Gastrocnemius medialis (tissue), 4 donors: ENCODE measurements at regions not wholly inside any gene's neighbourhood (a gene's known extent, or its start where the extent isn't known, plus 50 kb on each side); places are given as distances from the start of the nearest gene placed in this dataset.

Experiments
- CTCF ChIP-seq, 5 experiments: fragments of 450-650 bp in 3 of 5; fragments of 200-600 bp in 2 of 5; sonication (generic) in 2 of 5; IDR thresholded peaks in 4 of 5; conservative IDR thresholded peaks in 1 of 5; 1 replicate in 4 of 5; 2 replicates in 1 of 5; pipeline ENCODE4 v1.5.1; 2016 to 2019; ENCODE audit warnings: antibody characterized with exemption in 5 of 5, mild to moderate bottlenecking in 3 of 5, moderate library complexity in 3 of 5
- POLR2A ChIP-seq, 2 donors: fragments of 450-650 bp; IDR thresholded peaks; one replicate each; pipeline ENCODE4 v1.6.1; 2017; ENCODE audit warnings: antibody characterized with exemption in 2 of 2, mild to moderate bottlenecking in 2 of 2, moderate library complexity in 2 of 2

GRCh38 chr6:169999367-169999766, 247.9 kb downstream of the ERMARD start:
- no peak for TF ChIP-seq CTCF (IDR thresholded peaks at IDR 0.05 in 4 of 5, conservative IDR thresholded peaks at IDR 0.05 in 1 of 5)
- TF ChIP-seq POLR2A (IDR thresholded peaks at IDR 0.05) = no peak
